DND-41 (cell line): ENCODE measurements at regions not wholly inside any gene's neighbourhood (a gene's known extent, or its start where the extent isn't known, plus 50 kb on each side); places are given as distances from the start of the nearest gene placed in this dataset.

Source experiments
- ATAC-seq: fragments of 200-7000 bp; cut with Tn5 transposase; 3 replicates; pipeline ENCODE4 v1.9.1; 2021; ENCODE audit warnings: low read depth; ENCODE audit not compliant: insufficient read depth
- DNase-seq: peaks from one replicate; pipeline ENCODE4 v3.0.0-alpha.2; 2020
- H2AFZ ChIP-seq: 2 replicates; pipeline ENCODE4 v1.6.0; 2012; ENCODE audit warnings: low read depth, low read length
- H3K27ac ChIP-seq: 2 replicates; pipeline ENCODE4 v1.5.1; 2012; ENCODE audit warnings: low read length, inconsistent platforms
- H3K27me3 ChIP-seq: fragments of 200-600 bp; sonication (generic); 2 replicates; pipeline ENCODE4 v1.6.0; 2012; ENCODE audit warnings: low read length, mild to moderate bottlenecking, inconsistent platforms; ENCODE audit not compliant: insufficient read depth, poor library complexity
- H3K36me3 ChIP-seq: 2 replicates; pipeline ENCODE4 v1.5.1; 2012; ENCODE audit warnings: low read length, inconsistent platforms; ENCODE audit not compliant: insufficient read depth
- H3K4me1 ChIP-seq: 2 replicates; pipeline ENCODE4 v1.5.1; 2012; ENCODE audit warnings: mild to moderate bottlenecking, low read length; ENCODE audit not compliant: insufficient read depth
- H3K4me2 ChIP-seq: 2 replicates; pipeline ENCODE4 v1.6.0; 2012; ENCODE audit warnings: mild to moderate bottlenecking, moderate library complexity, low read length, inconsistent platforms; ENCODE audit not compliant: insufficient read depth
- H3K4me3 ChIP-seq, 2 experiments: fragments of 200-600 bp in 1 of 2; shearing (Covaris generic) in 1 of 2; 2 replicates each; pipeline ENCODE4 v1.5.1; 2012 to 2016; ENCODE audit warnings: inconsistent platforms in 2 of 2, low read length in 2 of 2, mild to moderate bottlenecking in 2 of 2, low read depth in 1 of 2, moderate library complexity in 1 of 2
- H3K79me2 ChIP-seq: 2 replicates; pipeline ENCODE4 v1.6.0; 2012; ENCODE audit warnings: low read length, inconsistent platforms; ENCODE audit not compliant: insufficient read depth
- H3K9ac ChIP-seq: 2 replicates; pipeline ENCODE4 v1.6.0; 2012; ENCODE audit warnings: low read depth, mild to moderate bottlenecking, inconsistent platforms, low read length, moderate library complexity
- H3K9me3 ChIP-seq: 2 replicates; pipeline ENCODE4 v1.5.1; 2012; ENCODE audit warnings: low read length, moderate library complexity, mild to moderate bottlenecking, inconsistent platforms; ENCODE audit not compliant: insufficient read depth, severe bottlenecking
- H4K20me1 ChIP-seq: 2 replicates; pipeline ENCODE4 v1.6.0; 2012; ENCODE audit warnings: low read length; ENCODE audit not compliant: insufficient read depth
- EZH2 ChIP-seq: IDR thresholded peaks from 3 replicates; pipeline ENCODE4 v1.6.1; 2012; ENCODE audit warnings: borderline replicate concordance, low read depth, mild to moderate bottlenecking, moderate library complexity, low read length, inconsistent platforms; ENCODE audit not compliant: severe bottlenecking
- TF ChIP-seq, protein P1 (sequence below): IDR thresholded peaks from 2 replicates; pipeline ENCODE4 v1.5.1; 2012; ENCODE audit warnings: borderline replicate concordance, low read length, moderate library complexity, mild to moderate bottlenecking; ENCODE audit not compliant: poor library complexity, severe bottlenecking; ENCODE audit errors: extremely low read depth

GRCh38 chr4:31294655-31295480, 574.7 kb downstream of the PCDH7 start:
- Histone ChIP-seq H3K4me1 (no peaks in the 10 kb centered on the region), H3K4me2 (no peak overlapping the region), H3K9me3 (no peaks in the 10 kb centered on the region), H3K27me3 (no peaks in the 10 kb centered on the region), H3K79me2 (no peaks in the 10 kb centered on the region), H3K9ac (no peak overlapping the region), H3K4me3 (no peak overlapping the region), H3K27ac (no peak overlapping the region), H2AFZ (no peak overlapping the region), H3K36me3 (no peaks in the 10 kb centered on the region), H4K20me1 (no peaks in the 10 kb centered on the region)
- DNase-seq = no peak
- TF ChIP-seq, protein P1, sequence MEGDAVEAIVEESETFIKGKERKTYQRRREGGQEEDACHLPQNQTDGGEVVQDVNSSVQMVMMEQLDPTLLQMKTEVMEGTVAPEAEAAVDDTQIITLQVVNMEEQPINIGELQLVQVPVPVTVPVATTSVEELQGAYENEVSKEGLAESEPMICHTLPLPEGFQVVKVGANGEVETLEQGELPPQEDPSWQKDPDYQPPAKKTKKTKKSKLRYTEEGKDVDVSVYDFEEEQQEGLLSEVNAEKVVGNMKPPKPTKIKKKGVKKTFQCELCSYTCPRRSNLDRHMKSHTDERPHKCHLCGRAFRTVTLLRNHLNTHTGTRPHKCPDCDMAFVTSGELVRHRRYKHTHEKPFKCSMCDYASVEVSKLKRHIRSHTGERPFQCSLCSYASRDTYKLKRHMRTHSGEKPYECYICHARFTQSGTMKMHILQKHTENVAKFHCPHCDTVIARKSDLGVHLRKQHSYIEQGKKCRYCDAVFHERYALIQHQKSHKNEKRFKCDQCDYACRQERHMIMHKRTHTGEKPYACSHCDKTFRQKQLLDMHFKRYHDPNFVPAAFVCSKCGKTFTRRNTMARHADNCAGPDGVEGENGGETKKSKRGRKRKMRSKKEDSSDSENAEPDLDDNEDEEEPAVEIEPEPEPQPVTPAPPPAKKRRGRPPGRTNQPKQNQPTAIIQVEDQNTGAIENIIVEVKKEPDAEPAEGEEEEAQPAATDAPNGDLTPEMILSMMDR = no peak
- no peak for TF ChIP-seq EZH2
- no peak for ATAC-seq

- Histone ChIP-seq H4K20me1 (no peaks in the 10 kb centered on the region), H3K79me2 (no peaks in the 10 kb centered on the region), H3K36me3 (no peaks in the 10 kb centered on the region), H3K27ac (no peak overlapping the region), H2AFZ (no peak overlapping the region), H3K4me3 (no peak overlapping the region), H3K27me3 (no peaks in the 10 kb centered on the region), H3K4me1 (no peaks in the 10 kb centered on the region), H3K9ac (no peak overlapping the region), H3K4me2 (no peak overlapping the region), H3K9me3 (no peaks in the 10 kb centered on the region)
- ATAC-seq = no peak
- DNase-seq = no peak
- no peak for TF ChIP-seq EZH2
- TF ChIP-seq, protein P1 = no peak
Measured at GRCh38 chr4:31298737-31299136, 578.6 kb downstream of the PCDH7 start.

- H3K4me2 ChIP-seq = no peak overlapping the region
- no peak overlapping the region for H3K9ac ChIP-seq
- H3K36me3 ChIP-seq = no peaks in the 10 kb centered on the region
- no peak overlapping the region for H2AFZ ChIP-seq
- no peak overlapping the region for H3K27ac ChIP-seq
- no peaks in the 10 kb centered on the region for H3K27me3 ChIP-seq
- no peaks in the 10 kb centered on the region for H3K9me3 ChIP-seq
- no peak for TF ChIP-seq EZH2
- no peaks in the 10 kb centered on the region for H4K20me1 ChIP-seq
- DNase-seq (no peak), ATAC-seq (no peak)
- H3K4me1 ChIP-seq = no peaks in the 10 kb centered on the region
- no peak overlapping the region for H3K4me3 ChIP-seq
- no peaks in the 10 kb centered on the region for H3K79me2 ChIP-seq
Measured at GRCh38 chr4:31307029-31307428, 586.9 kb downstream of the PCDH7 start.

DNA sequence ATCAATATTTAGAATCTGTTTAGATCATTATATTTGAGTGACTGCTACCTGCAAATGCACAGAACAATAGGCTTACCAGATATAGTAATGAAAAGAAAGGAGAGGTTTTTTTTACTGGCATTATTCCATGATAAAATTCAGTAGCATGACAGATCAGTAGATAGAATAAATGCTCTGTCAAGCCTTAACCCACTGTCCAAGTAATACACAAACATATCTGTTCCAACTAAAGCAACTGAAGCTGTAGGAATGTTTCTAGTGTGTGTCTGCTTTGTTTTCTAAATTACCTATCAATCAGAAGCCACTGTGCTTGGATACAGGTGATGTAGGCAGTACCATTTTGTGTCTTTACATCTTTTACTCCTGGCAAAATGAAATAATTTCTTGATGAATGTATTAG, 604.6 kb downstream of the PCDH7 start:
- Histone ChIP-seq H3K9me3 (no peaks in the 10 kb centered on the region), H3K4me1 (no peaks in the 10 kb centered on the region), H2AFZ (no peak overlapping the region), H3K79me2 (no peaks in the 10 kb centered on the region), H3K4me3 (no peak overlapping the region), H3K4me2 (no peak overlapping the region), H4K20me1 (no peaks in the 10 kb centered on the region), H3K27me3 (no peaks in the 10 kb centered on the region), H3K27ac (no peak overlapping the region), H3K9ac (no peak overlapping the region), H3K36me3 (no peaks in the 10 kb centered on the region)
- ATAC-seq (no peak), DNase-seq (no peak)
- TF ChIP-seq EZH2 = no peak
- TF ChIP-seq, protein P1 = no peak
